GF-D8 (cell line): ENCODE measurements at regions not wholly inside any gene's neighbourhood (a gene's known extent, or its start where the extent isn't known, plus 50 kb on each side); places are given as distances from the start of the nearest gene placed in this dataset.

Source experiments
- DNase-seq: peaks from one replicate; lab custom pipeline; 2025; lab: John Stamatoyannopoulos, UW

- DNase-seq = no peak
These were observed 49.8 kb upstream of the ADORA2B start for GRCh38 chr17:15894913-15895658.
